ENCODE measurements at regions not wholly inside any gene's neighbourhood (a gene's known extent, or its start where the extent isn't known, plus 50 kb on each side); places are given as distances from the start of the nearest gene placed in this dataset.

DNA sequence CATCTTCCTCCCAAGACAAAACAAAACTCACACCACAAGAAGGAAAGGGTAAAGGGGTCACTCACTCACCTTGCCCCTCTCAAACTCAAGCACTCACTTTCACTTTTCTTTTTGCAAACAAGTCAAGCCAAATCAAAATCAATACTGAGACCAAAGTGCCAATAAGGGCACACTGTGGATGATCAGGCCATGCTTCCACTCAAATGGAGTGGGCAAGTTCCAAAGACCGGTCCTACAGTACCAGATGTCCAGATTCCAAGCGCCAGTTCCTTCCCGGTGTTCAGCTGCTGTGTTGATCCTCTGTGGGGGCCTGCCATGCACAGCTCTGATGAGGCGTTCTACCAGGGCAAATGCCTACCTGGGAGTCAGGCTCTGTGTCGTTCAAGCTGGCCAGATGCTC, 162.6 kb upstream of the GRIK2 start:
- no peak for DNase-seq

DNA sequence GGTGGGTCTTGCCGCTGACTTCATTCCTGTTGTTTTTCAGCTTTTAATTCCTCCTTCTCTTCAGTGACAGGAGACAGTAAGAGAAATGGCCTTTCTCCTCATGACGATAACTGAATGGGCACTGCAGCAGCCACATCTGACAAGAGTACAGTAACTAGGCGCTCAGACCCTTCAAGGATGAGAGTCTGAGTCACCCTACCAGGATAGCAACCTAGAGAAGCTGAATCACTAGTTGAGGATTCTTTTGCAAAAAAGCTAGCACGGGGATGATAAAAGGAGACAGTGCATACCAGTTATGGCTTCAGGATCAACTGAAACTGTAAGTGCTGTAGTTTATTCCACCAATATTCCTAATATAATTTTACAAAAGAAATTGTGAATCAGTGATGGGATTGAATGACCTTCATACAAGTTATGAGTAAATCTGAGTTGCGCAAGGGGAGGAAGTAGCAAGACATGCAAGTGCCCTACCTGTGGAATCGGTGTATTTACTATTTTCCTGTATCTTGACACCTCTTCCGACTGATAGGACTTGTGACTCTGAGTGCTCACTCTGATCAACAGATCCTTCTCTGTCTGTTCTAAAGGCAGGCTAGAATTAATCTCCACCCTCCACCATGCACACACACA, 161.8 kb upstream of the GRIK2 start:
- no peak for DNase-seq

GRCh38 chr6:101232961-101233360, 160.5 kb upstream of the GRIK2 start:
- DNase-seq: no peak

- no peak for DNase-seq
Observed at GRCh38 chr6:101236709-101237108, 156.8 kb upstream of the GRIK2 start.

- DNase-seq: no peak
Observed at GRCh38 chr6:101241442-101241841, 152.1 kb upstream of the GRIK2 start.

- no peak for DNase-seq
Observed at GRCh38 chr6:101249470-101249869, 144.0 kb upstream of the GRIK2 start.

- no peak for DNase-seq
Observed at GRCh38 chr6:101257163-101257562, 136.3 kb upstream of the GRIK2 start.

- DNase-seq: no peak
Observed at GRCh38 chr6:101259505-101259904, 134.0 kb upstream of the GRIK2 start.

DNA sequence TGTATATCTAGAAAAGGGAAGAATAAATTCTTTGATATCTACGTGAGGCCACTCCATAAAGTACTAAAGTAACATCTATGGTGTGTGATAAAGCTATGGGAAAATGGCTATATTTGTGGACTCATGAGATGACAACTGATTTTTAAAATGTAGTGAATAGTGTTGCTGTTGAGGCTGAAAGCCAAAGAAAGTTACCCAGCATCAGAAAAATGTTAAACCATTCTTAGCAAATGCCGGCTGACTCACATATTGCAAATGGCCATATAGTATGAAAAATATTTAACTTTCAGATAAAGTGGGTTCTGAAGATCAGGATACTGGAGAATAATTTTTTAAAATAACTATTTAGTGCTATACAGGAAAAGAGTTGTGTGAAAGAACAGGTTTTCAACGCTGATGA, 129.9 kb upstream of the GRIK2 start:
- DNase-seq: no peak

- no peak for DNase-seq
Observed at GRCh38 chr6:101266063-101266462, 127.4 kb upstream of the GRIK2 start.

DNA sequence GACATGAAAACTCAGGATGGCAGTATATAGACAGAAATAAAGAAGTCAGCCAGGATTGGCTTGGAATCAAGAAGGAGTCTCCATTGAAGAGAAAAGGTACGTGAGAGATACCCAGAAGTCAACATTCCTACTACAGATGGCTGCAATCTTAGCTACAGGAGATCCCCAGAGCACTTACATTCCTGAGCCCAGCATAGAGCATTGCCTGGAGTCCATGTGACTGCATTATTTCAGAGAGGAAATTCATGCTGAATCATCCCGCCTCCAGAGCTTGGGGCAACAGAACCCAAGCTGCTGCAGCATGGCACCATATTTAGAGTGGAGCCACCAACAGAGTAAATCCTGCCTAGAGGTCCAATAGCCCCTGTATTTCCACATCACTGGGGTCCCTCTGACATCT, 125.0 kb upstream of the GRIK2 start:
- no peak for DNase-seq

DNA sequence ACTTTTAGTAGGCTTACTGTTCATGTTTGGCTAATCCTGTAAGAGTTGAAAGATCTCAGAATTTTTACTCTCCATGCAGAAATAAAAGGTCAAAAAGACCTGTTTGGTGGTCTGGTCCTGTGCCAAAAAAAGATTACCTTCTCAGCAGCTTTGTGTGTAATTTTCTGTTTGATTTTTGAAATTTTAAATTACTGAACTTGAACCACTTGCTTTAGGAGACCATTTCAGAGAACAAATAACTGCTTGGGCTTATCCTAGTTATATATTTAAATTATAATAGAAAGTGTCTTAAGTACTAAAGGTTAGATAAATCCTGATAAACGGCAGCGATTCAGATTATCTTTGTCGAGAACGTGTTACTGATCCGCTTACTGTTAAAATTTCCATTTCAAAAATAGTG, 118.3 kb upstream of the GRIK2 start:
- no peak for DNase-seq

DNA sequence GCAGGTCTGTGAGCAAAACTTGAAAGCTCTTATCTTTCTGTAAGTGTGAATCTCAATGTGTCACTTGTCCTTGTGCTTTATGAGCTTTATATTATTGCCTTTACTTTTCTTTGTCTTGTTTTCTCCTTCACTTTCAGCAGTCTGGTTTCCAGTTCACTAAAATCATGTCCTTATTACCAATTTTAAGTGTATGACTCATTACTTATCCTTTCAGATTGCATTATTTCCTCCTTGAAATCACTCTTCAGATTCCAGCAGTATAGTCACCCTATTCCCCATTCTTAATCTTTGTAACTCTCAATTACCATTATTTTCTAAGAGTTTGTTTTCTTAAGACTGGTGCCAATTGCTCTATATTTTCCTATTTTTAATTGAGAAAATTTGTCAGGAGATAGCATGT, 117.4 kb upstream of the GRIK2 start:
- no peak for DNase-seq

- DNase-seq: no peak
Observed at GRCh38 chr6:101279410-101279809, 114.1 kb upstream of the GRIK2 start.

DNA sequence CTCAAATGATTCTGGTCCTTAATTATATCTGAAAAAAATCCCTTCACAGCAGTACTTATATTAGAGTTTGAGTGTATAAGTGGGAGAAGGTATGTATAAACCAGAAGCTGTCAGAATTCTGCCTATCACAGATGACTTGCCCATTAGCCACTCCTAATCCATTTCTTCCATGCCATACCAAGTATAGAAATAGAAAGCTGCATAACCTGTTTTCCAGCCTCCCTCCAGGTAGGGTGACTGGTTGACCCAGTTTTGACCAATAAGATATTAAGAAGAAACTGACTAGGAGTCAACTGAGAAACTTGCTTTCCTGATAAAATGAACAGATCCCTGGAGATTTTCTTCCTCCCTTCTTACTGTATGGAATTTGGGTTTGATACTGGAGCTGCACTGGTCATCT, 112.2 kb upstream of the GRIK2 start:
- no peak for DNase-seq

DNA sequence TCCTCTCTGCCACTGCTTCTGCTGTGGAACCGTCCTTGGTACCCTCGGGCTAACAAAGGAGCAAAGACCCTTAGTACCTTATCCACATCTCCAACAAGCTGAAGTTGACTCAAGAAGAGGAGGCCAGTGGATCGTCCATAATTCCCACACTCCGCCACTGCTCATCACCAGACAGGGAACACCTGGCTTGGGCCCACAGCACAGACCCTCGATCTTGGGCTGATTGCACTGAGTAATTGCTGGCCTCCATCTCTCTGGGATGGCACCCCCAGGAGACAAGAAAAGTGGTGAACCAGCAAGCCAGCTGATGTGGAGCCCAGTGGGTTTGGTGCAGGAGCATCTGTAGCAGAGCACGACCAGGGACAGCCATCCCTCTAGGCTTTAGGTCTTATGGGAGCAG, 109.4 kb upstream of the GRIK2 start:
- DNase-seq: no peak

DNA sequence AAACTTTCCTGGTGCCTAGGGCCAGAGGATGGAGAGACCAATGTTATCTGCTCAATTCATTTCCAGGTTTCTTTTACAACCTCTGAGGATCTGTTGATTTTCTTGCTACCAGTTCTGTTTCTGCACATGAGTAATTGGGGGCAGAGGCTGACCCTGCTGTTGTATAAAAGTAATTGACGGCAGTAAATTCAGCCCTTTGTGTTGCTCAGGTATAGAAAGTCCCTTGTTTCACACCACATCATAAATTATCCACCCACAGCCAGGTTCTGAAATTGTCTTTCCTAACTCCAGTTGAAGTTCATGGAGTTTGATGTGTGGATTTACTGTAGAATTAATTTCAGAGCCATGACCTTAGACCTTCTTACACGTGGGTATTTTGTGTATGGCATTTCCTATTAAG, 107.4 kb upstream of the GRIK2 start:
- no peak for DNase-seq

GRCh38 chr6:101290346-101290745, 103.2 kb upstream of the GRIK2 start:
- DNase-seq: no peak

DNA sequence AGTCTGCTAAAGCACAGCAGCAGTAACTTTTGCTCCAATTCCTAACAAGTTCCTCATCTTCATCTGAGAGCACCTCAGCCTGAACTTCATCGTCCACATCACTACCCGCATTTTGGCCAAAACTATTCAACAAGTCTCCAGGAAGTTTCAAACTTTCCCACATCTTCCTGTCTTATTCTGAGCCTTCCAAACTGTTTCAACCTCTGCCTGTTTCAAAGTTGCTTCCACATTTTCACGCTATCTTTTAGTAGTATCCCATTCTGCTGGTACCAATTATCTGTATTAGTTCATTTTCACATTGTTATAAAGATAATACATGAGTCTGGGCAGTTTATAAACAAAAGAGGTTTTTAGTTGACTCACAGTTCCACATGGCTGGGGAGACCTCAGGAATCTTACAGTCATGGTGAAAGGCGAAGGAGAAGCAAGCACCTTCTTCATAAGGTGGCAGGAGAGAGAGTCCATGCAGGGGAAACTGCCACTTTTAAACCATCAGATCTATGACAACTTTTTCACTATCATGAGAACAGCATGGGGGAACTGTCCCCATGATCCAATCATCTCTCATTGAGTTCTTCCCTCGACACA, 99.4 kb upstream of the GRIK2 start:
- no peak for DNase-seq

GRCh38 chr6:101294676-101295075, 98.8 kb upstream of the GRIK2 start:
- DNase-seq: no peak

GRCh38 chr6:101296169-101296960, 97.1 kb upstream of the GRIK2 start:
- DNase-seq: no peak

DNA sequence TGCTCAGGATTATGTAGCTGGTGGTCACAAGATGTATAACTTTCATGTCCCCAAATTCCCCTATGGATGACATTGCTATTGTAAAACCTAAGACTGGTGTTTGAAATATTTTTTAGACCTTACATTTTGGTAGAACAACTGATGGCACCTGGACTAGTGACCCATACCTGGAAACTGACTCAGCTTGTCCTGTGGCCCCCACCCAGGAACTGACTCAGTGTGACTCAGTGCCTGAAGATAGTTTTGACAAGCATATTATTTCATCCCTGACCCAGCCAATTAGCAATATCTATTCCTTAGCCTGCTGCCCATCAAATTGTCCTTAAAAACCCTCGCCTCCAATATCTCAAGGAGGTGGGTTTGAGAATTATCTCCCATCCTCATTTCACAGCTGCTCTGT, 90.9 kb upstream of the GRIK2 start:
- DNase-seq: no peak

- DNase-seq: no peak
Observed at GRCh38 chr6:101303495-101303894, 90.0 kb upstream of the GRIK2 start.

DNA sequence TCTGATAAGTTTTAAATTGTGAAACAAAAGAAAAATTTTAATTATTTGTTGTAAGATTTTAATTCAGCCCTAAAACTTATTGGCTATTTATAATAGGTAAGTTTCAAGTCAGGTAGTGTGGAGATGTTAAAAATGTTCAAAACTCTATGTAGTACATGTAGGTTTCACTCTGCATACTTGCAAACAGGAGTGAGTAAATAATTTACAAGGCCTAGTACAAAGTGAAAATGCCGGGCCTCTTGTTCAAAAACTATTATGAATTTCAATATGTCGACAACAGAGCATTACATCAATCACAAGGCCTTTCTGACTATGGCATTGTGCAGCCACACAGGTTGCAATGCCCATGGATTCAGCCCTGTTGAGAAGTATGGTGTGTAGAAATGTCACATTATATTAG, 80.9 kb upstream of the GRIK2 start:
- no peak for DNase-seq

DNA sequence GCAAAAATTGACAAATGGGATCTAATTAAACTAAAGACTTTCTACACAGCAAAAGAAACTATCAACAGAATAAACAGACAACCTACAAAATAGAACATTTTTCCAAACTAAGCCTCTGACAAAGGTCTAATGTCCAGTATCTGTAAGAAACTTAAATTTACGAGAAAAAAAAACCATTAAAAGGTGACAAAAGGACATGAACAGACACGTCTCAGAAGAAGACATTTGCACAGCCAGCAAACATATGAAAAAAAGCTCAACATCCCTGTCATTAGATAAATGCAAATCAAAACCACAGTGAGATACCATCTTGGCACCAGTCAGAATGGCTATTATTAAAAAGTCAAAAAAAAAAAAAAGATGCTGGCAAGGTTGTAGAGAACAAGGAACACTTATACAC, 70.6 kb upstream of the GRIK2 start:
- DNase-seq: no peak

All from NCI-H1105 treated with DMSO at 0.1 percent for 48 hours (cell line).